Right hindlimb (tissue), 1 donor: ENCODE measurements at regions not wholly inside any gene's neighbourhood (a gene's known extent, or its start where the extent isn't known, plus 50 kb on each side); places are given as distances from the start of the nearest gene placed in this dataset.
"Not testable (repeated sequence)": the region's sequence is repeated elsewhere in the genome, so short reads cannot be mapped to it uniquely, and the experiment has no call there.

Source experiments
- DNase-seq: peaks from one replicate; pipeline ENCODE4 v3.0.0-alpha.2; 2018

- DNase-seq, result no peak
Observed at GRCh38 chr6:141445928-141446628, 686.6 kb upstream of the GJE1 start.

- no peak for DNase-seq
Observed at GRCh38 chr6:141443668-141444289, 688.9 kb upstream of the GJE1 start.

GRCh38 chr6:141443032-141443431, 689.7 kb upstream of the GJE1 start:
- DNase-seq, result no peak

GRCh38 chr6:141439513-141439912, 693.2 kb upstream of the GJE1 start:
- DNase-seq, result no peak

- DNase-seq, result no peak
Observed at GRCh38 chr6:141437685-141438084, 695.0 kb upstream of the GJE1 start.

GRCh38 chr6:141437011-141437410, 695.7 kb upstream of the GJE1 start:
- no peak for DNase-seq

- no peak for DNase-seq
Observed at GRCh38 chr6:141426400-141426980, 706.2 kb upstream of the GJE1 start.

GRCh38 chr6:141421378-141421777, 711.3 kb upstream of the GJE1 start:
- no peak for DNase-seq

GRCh38 chr6:141418076-141418475, 714.6 kb upstream of the GJE1 start:
- no peak for DNase-seq

- no peak for DNase-seq
Observed at GRCh38 chr6:141415896-141416295, 716.8 kb upstream of the GJE1 start.

- no peak for DNase-seq
Observed at GRCh38 chr6:141413196-141413595, 719.5 kb upstream of the GJE1 start.

- DNase-seq, result no peak
Observed at GRCh38 chr6:141406761-141407160, 726.0 kb upstream of the GJE1 start.

GRCh38 chr6:141403827-141404226, 728.9 kb upstream of the GJE1 start:
- DNase-seq, result no peak

- no peak for DNase-seq
Observed at GRCh38 chr6:141403103-141403502, 729.6 kb upstream of the GJE1 start.

- DNase-seq, result no peak
Observed at GRCh38 chr6:141402489-141402888, 730.2 kb upstream of the GJE1 start.

GRCh38 chr6:141401851-141402250, 730.9 kb upstream of the GJE1 start:
- DNase-seq, result peak; percentile 24

- peak; percentile 18 for DNase-seq
Observed at GRCh38 chr6:141401168-141401567, 731.6 kb upstream of the GJE1 start.

GRCh38 chr6:141398949-141399348, 733.8 kb upstream of the GJE1 start:
- DNase-seq, result no peak

- DNase-seq, result no peak
Observed at GRCh38 chr6:141395443-141396008, 737.2 kb upstream of the GJE1 start.

- no peak for DNase-seq
Observed at GRCh38 chr6:141394565-141395051, 738.1 kb upstream of the GJE1 start.

- DNase-seq, result no peak
Observed at GRCh38 chr6:141394125-141394536, 738.6 kb upstream of the GJE1 start.

GRCh38 chr6:141393405-141394124, 739.2 kb upstream of the GJE1 start:
- DNase-seq, result no peak

GRCh38 chr6:141391135-141391534, 741.6 kb upstream of the GJE1 start:
- DNase-seq, result not testable (repeated sequence)
